Testis (tissue), 2 donors: ENCODE measurements at regions not wholly inside any gene's neighbourhood (a gene's known extent, or its start where the extent isn't known, plus 50 kb on each side); places are given as distances from the start of the nearest gene placed in this dataset.
A peak's percentile ranks its signal among the peaks of the same experiment; 100 is the strongest.

Source experiments
- DNase-seq: peaks from one replicate; pipeline ENCODE4 v3.0.0-alpha.2; 2019
- H3K27ac ChIP-seq, 2 donors: fragments of 200-600 bp; sonication (generic); one replicate each; pipeline ENCODE4 v1.5.1; 2019
- H3K27me3 ChIP-seq: fragments of 200-600 bp; sonication (generic); one replicate; pipeline ENCODE4 v1.5.1; 2019
- H3K36me3 ChIP-seq: fragments of 200-600 bp; sonication (generic); one replicate; pipeline ENCODE4 v1.5.1; 2017; ENCODE audit warnings: low read depth; ENCODE audit errors: missing control alignments
- H3K4me1 ChIP-seq: fragments of 200-600 bp; sonication (generic); one replicate; pipeline ENCODE4 v1.5.1; 2019
- H3K4me3 ChIP-seq, 2 donors: fragments of 200-600 bp; sonication (generic); one replicate each; pipeline ENCODE4 v1.5.1; 2017 to 2019
- H3K9me3 ChIP-seq: fragments of 200-600 bp; sonication (generic); one replicate; pipeline ENCODE4 v1.5.1; 2017
- CTCF ChIP-seq, 3 experiments: fragments of 450-650 bp in 2 of 3; fragments of 200-600 bp in 1 of 3; sonication (generic) in 1 of 3; IDR thresholded peaks; one replicate each; pipeline ENCODE4 v1.5.1; 2016 to 2019; ENCODE audit warnings: antibody characterized with exemption in 3 of 3, mild to moderate bottlenecking in 2 of 3, moderate library complexity in 1 of 3
- POLR2A ChIP-seq: fragments of 450-650 bp; IDR thresholded peaks from one replicate; pipeline ENCODE4 v1.6.1; 2017; ENCODE audit warnings: antibody characterized with exemption, mild to moderate bottlenecking, moderate library complexity
- WGBS, 2 donors: methylation state at CpG; one replicate each; pipeline ENCODE4 v1.1.5; 2018; 5-methylcytosine and 5-hydroxymethylcytosine counted together
- intact Hi-C: fragments of 100-400 bp; cut with DNase I; formaldehyde crosslinking; loops from one replicate; pipeline ENCODE4 v1.15.1; 2023; ENCODE audit warnings: low total_unique reads

GRCh38 chr14:61110316-61111082 lies 129.5 kb downstream of the SLC38A6 start:
- no peaks in the 10 kb centered on the region for H3K9me3 ChIP-seq
- intact Hi-C loops = no loop called here
- peak overlapping the region in 1 of 2 donors; percentile 30 for H3K27ac ChIP-seq
- WGBS, 2 donors = 59 to 67% methylated on average over 8 to 9 of the region's 9 CpGs
- H3K4me1 ChIP-seq = peaks cover 21% of the 10 kb centered on the region
- no peak for DNase-seq
- H3K4me3 ChIP-seq = peak overlapping the region in 1 of 2 donors; percentile 20
- no peaks in the 10 kb centered on the region for H3K27me3 ChIP-seq
- no peaks in the 10 kb centered on the region for H3K36me3 ChIP-seq
- TF ChIP-seq POLR2A (no peak), CTCF (IDR thresholded peaks at IDR 0.05) (no peak)

- Histone ChIP-seq H3K4me3 (no peak overlapping the region), H3K36me3 (no peaks in the 10 kb centered on the region), H3K27me3 (no peaks in the 10 kb centered on the region), H3K27ac (no peak overlapping the region), H3K4me1 (peaks cover 21% of the 10 kb centered on the region), H3K9me3 (no peaks in the 10 kb centered on the region)
- WGBS, 2 donors = 72 to 94% methylated on average over 3 of the region's 3 CpGs
- no peak for DNase-seq
- TF ChIP-seq CTCF (IDR thresholded peaks at IDR 0.05) = no peak
- TF ChIP-seq POLR2A = no peak
- intact Hi-C loops = no loop called here
These were observed 128.2 kb downstream of the SLC38A6 start for GRCh38 chr14:61109288-61109687.

- Histone ChIP-seq H3K27ac (no peak overlapping the region), H3K4me1 (peaks cover 21% of the 10 kb centered on the region), H3K4me3 (no peak overlapping the region), H3K9me3 (no peaks in the 10 kb centered on the region), H3K36me3 (no peaks in the 10 kb centered on the region), H3K27me3 (no peaks in the 10 kb centered on the region)
- TF ChIP-seq CTCF (IDR thresholded peaks at IDR 0.05) (no peak), POLR2A (no peak)
- WGBS, 2 donors = 67 to 73% methylated on average over 10 of the region's 10 CpGs
- DNase-seq = no peak
- intact Hi-C loops = no loop called here
These were observed 127.6 kb downstream of the SLC38A6 start for GRCh38 chr14:61108496-61109141.

- no peak for DNase-seq
- WGBS, 2 donors = 75 to 80% methylated on average over 6 of the region's 6 CpGs
- Histone ChIP-seq H3K36me3 (no peaks in the 10 kb centered on the region), H3K4me3 (no peak overlapping the region), H3K27me3 (no peaks in the 10 kb centered on the region), H3K4me1 (peaks cover 25% of the 10 kb centered on the region), H3K27ac (no peak overlapping the region), H3K9me3 (no peaks in the 10 kb centered on the region)
- intact Hi-C loops = no loop called here
- TF ChIP-seq POLR2A (no peak), CTCF (IDR thresholded peaks at IDR 0.05) (no peak)
These were observed 126.9 kb downstream of the SLC38A6 start for GRCh38 chr14:61107869-61108493.
